GM19035 (cell line): ENCODE measurements at regions not wholly inside any gene's neighbourhood (a gene's known extent, or its start where the extent isn't known, plus 50 kb on each side); places are given as distances from the start of the nearest gene placed in this dataset.
A peak's percentile ranks its signal among the peaks of the same experiment; 100 is the strongest.
"Not testable (repeated sequence)": the region's sequence is repeated elsewhere in the genome, so short reads cannot be mapped to it uniquely, and the experiment has no call there.

ENCODE experiments used
- ATAC-seq: cut with Tn5 transposase; IDR thresholded peaks from one replicate; pipeline ENCODE4 v1.9.1; 2021; ENCODE audit not compliant: unreplicated experiment

- peak; percentile 100 for ATAC-seq
These were observed 69.4 kb upstream of the EVL start for GRCh38 chr14:99995700-99996356.

- no peak for ATAC-seq
These were observed 68.2 kb upstream of the EVL start for GRCh38 chr14:99996951-99997571.

GRCh38 chr14:100000398-100000797 is 64.8 kb upstream of the EVL start:
- not testable (repeated sequence) for ATAC-seq

GRCh38 chr14:100004392-100004791 is 60.8 kb upstream of the EVL start:
- no peak for ATAC-seq

DNA sequence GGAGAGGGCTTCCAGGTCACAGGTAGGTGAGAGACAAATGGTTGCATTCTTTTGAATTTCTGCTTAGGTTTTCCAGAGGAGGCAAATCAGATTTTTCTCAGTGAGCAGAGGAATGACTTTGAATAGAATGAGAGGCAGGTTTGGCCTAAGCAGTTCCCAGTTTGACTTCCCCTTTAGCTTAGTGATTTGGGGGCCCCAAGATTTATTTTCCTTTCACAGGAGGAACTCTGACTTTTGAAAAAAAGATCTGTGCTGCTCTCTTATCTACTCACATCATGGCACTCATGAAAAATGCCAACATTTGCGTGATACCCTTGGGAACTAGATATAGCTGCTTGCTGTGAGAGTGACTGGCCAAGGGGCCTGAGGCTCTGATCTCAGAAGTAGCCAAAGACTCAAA is 58.0 kb upstream of the EVL start:
- no peak for ATAC-seq

DNA sequence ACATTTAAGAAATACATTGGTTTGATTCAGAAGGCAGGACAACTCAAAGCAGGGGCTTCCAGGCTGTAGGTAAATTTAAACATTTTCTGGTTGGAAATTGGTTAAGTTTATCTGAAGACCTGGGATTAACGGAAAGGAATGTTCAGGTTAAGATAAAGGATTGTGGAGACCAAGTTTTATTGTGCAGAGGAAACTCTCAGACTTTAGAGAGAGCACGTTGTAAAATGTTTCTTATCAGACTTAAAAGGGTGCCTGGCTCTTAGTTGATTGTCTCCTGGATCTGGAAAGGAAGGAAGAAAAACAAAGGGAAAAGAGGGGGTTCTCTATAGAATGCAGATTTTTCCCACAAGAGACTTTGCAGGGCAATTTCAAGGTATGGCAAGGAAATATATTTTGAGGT is 55.4 kb upstream of the EVL start:
- not testable (repeated sequence) for ATAC-seq

GRCh38 chr14:100010679-100011078 is 54.5 kb upstream of the EVL start:
- ATAC-seq, result no peak

DNA sequence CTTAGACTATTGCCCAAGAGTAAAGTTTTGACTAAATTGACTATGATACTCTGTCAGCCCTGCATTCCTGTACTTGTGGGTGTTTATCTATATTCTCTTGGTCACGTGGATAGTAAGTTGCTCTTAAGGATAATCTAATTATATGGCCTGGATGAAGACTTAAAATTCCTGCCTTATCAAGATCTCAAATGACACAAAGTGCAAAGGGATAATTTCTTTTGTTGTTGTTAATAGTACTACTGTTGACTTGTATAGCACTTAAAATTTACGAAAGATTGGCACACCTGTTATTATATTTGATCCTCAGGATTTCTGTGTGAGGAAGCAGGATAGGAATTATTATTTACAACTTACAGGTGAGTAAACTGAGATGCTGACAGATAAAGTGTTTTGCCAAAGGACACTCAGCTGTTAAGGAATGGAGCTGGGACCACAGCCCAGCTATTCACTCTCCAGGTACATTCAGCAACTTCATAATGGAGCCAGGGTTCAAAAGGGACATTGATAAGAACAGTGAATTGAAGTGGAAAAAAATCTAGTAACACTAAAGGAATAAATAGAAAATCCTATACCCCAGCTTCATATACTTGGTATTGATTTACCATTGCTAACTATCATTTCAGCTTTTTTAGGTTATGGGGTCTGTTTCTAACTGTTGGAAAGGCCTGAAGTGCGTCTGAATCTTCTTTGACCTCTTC is 53.4 kb upstream of the EVL start:
- ATAC-seq, result no peak

DNA sequence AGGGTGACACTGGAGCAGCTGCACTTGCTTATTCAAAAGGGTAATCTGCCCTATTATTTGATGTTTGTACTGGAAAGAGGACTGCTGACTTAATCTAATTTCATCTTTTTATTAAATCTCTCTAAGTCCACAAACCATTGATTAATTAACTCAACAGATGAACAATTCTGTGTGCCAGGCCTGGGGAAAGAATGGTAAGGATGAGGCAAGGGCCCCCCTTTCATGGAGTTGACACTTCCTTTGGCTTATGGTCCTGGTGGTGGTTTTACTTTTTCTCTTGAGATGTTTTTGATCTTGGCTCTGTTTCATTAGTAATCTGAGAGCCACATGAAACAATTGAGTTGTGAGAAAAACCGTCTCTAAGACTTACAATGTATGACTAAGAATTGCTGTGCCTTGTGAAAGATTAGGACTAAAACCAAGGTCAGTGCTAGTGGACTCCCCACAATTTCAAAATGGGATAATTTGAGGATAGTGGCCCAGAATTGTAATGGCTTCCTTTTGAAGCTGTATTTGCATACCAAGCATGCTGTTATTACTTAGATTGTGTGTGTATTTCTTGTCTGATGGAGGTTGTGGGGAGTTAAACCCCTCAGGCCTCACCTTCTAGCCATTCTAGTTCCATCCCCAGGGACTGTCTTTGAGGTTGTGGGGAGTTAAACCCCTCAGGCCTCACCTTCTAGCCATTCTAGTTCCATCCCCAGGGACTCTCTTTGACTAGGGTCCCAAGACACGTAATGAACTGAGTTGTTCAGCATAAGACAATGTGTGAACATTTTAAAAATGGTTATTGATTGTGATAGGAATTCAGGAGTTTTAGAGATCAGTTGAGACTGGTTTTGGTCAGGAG is 52.5 kb upstream of the EVL start:
- ATAC-seq, result no peak

DNA sequence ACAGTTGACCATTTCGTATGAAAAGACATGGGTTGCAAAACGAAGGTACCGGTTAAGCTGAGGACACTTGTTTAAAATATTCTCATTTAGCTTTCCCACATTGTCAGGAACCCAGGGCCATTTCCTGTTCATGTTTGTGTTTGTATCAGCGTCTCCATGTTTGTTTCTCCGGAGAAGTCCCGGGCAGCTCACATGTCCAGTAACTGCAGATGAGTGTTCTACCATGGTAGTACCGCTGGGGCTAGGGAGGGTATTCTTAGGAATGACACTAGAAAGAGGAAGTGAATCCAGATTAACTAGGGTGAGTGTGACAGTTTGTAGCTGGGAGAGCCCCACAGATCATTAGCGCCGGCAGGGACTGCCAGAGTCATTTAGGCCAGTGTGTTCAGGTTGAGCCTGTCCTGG is 50.0 kb upstream of the EVL start:
- ATAC-seq, result no peak
